ENCODE measurements at regions not wholly inside any gene's neighbourhood (a gene's known extent, or its start where the extent isn't known, plus 50 kb on each side); places are given as distances from the start of the nearest gene placed in this dataset.

DNA sequence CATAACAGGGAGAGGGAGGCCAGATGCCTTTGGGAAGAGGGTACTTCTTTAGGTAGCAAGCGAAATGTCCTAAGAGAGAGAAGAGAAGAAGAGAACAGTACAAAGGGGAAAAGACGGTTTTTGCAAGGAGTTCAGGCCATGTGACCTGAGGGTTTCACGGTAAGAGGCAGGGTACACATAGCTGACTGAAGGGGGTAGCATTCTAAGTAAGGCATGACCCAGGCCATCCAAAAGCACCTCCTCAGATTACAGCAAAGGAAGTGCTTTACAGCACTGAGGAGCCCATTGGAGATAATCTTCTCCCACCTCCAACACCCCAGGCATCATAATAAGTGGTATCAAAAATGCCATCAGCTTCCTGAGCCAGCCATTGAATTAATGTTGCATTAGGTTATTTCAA, 258.2 kb upstream of the NPY start:
- no peak overlapping the region for H3K4me3 Mint-ChIP-seq (ENCODE audit: unreplicated experiment)
- H3K27ac Mint-ChIP-seq (ENCODE audit: unreplicated experiment) = no peak overlapping the region
- no peaks in the 10 kb centered on the region for H3K36me3 Mint-ChIP-seq (ENCODE audit: low read depth, unreplicated experiment)
- H3K27me3 Mint-ChIP-seq (ENCODE audit: unreplicated experiment) = no peaks in the 10 kb centered on the region
- DNase-seq (ENCODE audit: low spot score) = no peak
- TF ChIP-seq, protein P1, sequence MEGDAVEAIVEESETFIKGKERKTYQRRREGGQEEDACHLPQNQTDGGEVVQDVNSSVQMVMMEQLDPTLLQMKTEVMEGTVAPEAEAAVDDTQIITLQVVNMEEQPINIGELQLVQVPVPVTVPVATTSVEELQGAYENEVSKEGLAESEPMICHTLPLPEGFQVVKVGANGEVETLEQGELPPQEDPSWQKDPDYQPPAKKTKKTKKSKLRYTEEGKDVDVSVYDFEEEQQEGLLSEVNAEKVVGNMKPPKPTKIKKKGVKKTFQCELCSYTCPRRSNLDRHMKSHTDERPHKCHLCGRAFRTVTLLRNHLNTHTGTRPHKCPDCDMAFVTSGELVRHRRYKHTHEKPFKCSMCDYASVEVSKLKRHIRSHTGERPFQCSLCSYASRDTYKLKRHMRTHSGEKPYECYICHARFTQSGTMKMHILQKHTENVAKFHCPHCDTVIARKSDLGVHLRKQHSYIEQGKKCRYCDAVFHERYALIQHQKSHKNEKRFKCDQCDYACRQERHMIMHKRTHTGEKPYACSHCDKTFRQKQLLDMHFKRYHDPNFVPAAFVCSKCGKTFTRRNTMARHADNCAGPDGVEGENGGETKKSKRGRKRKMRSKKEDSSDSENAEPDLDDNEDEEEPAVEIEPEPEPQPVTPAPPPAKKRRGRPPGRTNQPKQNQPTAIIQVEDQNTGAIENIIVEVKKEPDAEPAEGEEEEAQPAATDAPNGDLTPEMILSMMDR (IDR thresholded peaks at IDR 0.05; ENCODE audit: unreplicated experiment) = no peak
- no peaks in the 10 kb centered on the region for H3K4me1 Mint-ChIP-seq (ENCODE audit: unreplicated experiment)
- no peaks in the 10 kb centered on the region for H3K9me3 Mint-ChIP-seq (ENCODE audit: unreplicated experiment)

DNA sequence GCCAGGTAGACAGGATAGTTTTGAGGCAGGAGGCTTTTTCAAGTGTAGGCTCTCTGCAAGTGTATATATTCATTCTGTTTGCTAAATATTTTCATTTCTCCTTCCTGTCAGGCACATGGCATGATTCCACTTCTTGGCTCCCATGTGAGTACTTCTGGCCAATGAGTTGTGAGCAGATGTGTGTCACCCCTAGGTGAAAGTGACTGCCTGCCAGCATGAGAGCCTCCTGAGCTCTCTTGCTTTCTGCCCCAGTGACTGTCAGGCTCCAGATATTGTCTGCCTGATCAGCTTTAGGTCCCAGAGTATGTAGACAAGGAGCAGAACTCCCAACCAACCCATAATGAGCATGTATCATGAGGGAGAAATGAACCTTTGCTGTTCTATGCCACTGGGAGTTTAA, 257.6 kb upstream of the NPY start:
- H3K4me3 Mint-ChIP-seq (ENCODE audit: unreplicated experiment) = no peak overlapping the region
- no peaks in the 10 kb centered on the region for H3K27me3 Mint-ChIP-seq (ENCODE audit: unreplicated experiment)
- H3K36me3 Mint-ChIP-seq (ENCODE audit: low read depth, unreplicated experiment) = no peaks in the 10 kb centered on the region
- no peak overlapping the region for H3K27ac Mint-ChIP-seq (ENCODE audit: unreplicated experiment)
- TF ChIP-seq, protein P1 (IDR thresholded peaks at IDR 0.05; ENCODE audit: unreplicated experiment) = no peak
- no peak for DNase-seq (ENCODE audit: low spot score)
- no peaks in the 10 kb centered on the region for H3K9me3 Mint-ChIP-seq (ENCODE audit: unreplicated experiment)
- H3K4me1 Mint-ChIP-seq (ENCODE audit: unreplicated experiment) = no peaks in the 10 kb centered on the region

DNA sequence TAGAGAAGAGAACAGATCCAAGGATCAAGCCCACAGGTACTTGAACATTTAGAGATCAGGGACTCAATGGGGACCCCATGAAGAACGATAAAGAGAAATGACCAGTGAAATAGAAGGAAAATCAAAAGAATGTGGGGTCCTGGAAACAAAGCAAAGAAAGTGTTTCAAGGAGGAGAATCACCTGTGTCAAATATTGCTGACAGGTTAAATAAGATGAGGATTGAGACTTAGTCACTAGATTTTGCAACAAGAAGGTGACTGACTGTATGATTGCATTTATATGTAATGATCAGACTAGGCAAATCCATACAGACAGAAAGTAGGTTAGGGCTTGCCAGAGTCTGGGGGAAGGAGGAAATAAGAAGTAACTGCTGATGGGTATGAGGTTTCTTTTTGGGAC, 254.9 kb upstream of the NPY start:
- DNase-seq (ENCODE audit: low spot score) = no peak
- Mint-ChIP-seq H3K4me3 (ENCODE audit: unreplicated experiment) (no peak overlapping the region), H3K27ac (ENCODE audit: unreplicated experiment) (no peak overlapping the region), H3K27me3 (ENCODE audit: unreplicated experiment) (no peaks in the 10 kb centered on the region), H3K36me3 (ENCODE audit: low read depth, unreplicated experiment) (no peaks in the 10 kb centered on the region), H3K9me3 (ENCODE audit: unreplicated experiment) (no peaks in the 10 kb centered on the region), H3K4me1 (ENCODE audit: unreplicated experiment) (no peaks in the 10 kb centered on the region)
- TF ChIP-seq, protein P1 (IDR thresholded peaks at IDR 0.05; ENCODE audit: unreplicated experiment) = no peak

DNA sequence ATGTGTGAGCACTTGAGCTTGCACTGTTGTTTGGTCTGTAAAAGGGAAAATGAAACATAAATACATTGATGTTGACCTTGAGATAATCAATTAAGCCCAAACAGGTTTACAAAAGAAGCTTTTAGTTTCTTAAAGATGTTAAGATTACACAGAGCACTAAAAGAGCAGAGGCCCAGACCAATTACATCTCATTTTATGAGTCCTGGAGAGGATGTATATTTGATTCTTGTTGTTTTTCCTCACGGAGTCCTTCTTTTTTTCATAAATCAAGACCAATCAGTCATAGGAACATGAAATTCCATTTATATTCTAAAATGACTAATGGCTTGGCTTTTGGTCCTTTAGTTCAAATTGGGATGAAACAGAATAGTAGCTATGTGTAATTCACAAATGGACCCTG, 249.7 kb upstream of the NPY start:
- TF ChIP-seq, protein P1 (IDR thresholded peaks at IDR 0.05; ENCODE audit: unreplicated experiment) = no peak
- no peaks in the 10 kb centered on the region for H3K9me3 Mint-ChIP-seq (ENCODE audit: unreplicated experiment)
- H3K36me3 Mint-ChIP-seq (ENCODE audit: low read depth, unreplicated experiment) = no peaks in the 10 kb centered on the region
- DNase-seq (ENCODE audit: low spot score) = no peak
- no peak overlapping the region for H3K4me3 Mint-ChIP-seq (ENCODE audit: unreplicated experiment)
- no peaks in the 10 kb centered on the region for H3K4me1 Mint-ChIP-seq (ENCODE audit: unreplicated experiment)
- no peak overlapping the region for H3K27ac Mint-ChIP-seq (ENCODE audit: unreplicated experiment)
- no peaks in the 10 kb centered on the region for H3K27me3 Mint-ChIP-seq (ENCODE audit: unreplicated experiment)

GRCh38 chr7:24035366-24036032, 248.5 kb upstream of the NPY start:
- TF ChIP-seq, protein P1 (IDR thresholded peaks at IDR 0.05; ENCODE audit: unreplicated experiment) = no peak
- no peaks in the 10 kb centered on the region for H3K27me3 Mint-ChIP-seq (ENCODE audit: unreplicated experiment)
- H3K27ac Mint-ChIP-seq (ENCODE audit: unreplicated experiment) = no peak overlapping the region
- H3K36me3 Mint-ChIP-seq (ENCODE audit: low read depth, unreplicated experiment) = no peaks in the 10 kb centered on the region
- H3K4me1 Mint-ChIP-seq (ENCODE audit: unreplicated experiment) = no peaks in the 10 kb centered on the region
- DNase-seq (ENCODE audit: low spot score) = no peak
- H3K4me3 Mint-ChIP-seq (ENCODE audit: unreplicated experiment) = no peak overlapping the region
- H3K9me3 Mint-ChIP-seq (ENCODE audit: unreplicated experiment) = no peaks in the 10 kb centered on the region
